GM18505 (cell line): ENCODE measurements at regions not wholly inside any gene's neighbourhood (a gene's known extent, or its start where the extent isn't known, plus 50 kb on each side); places are given as distances from the start of the nearest gene placed in this dataset.
A peak's percentile ranks its signal among the peaks of the same experiment; 100 is the strongest.

Source experiments
- ATAC-seq: cut with Tn5 transposase; IDR thresholded peaks from one replicate; pipeline ENCODE4 v1.9.1; 2021; ENCODE audit not compliant: unreplicated experiment
- POLR2A ChIP-seq: IDR thresholded peaks from 4 replicates; pipeline ENCODE4 v1.6.1; 2011; ENCODE audit warnings: borderline replicate concordance; ENCODE audit not compliant: insufficient read depth, insufficient read length; ENCODE audit errors: extremely low read depth

DNA sequence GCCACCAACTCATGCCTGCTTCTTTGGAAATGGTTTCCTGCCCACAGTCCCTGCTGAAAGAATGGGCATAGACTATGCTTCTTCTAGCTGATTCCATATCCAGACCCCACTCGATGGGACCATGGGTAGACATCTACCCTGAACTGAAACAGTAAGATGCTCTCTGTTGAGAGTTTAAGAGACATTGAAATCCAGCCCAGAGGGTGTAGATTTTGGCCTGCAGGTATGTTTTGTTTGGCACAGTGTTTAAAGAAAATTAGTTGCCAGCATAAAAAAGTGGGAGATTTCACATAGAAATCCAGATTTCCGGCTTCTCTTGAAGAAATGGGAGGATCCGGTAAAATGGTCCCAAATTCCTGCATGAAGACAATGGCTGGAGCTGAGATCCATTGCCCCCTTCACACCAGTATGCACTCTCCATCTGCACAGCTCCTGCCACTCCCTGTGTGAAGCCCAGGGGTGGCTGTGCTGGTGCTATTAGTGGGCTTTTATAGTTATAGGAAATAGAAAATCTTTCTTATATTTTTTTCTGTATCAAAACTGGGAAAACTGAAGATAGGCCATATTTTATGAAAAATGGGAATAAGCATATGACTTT is 218.1 kb downstream of the PTEN start:
- TF ChIP-seq POLR2A: no peak
- no peak for ATAC-seq

DNA sequence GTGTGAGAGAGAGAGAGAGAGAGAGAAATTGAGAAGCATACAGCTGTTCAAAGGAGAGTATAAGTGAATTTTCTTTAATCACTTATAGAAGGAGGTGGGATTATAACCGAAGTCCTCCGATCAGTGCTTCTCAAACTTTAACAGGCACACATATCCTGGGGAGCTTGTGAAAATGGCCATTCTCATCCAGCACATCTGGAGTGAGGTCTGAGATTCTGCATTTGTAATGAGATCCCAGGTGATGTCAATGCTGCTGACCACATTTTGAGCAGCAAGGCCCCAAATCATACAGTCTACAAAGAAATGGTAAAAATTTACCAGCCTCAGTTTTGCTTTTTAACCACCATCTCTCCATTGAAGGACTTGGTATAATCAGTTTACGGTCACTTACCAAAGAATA is 219.0 kb downstream of the PTEN start:
- ATAC-seq: peak; percentile 25
- TF ChIP-seq POLR2A: no peak

DNA sequence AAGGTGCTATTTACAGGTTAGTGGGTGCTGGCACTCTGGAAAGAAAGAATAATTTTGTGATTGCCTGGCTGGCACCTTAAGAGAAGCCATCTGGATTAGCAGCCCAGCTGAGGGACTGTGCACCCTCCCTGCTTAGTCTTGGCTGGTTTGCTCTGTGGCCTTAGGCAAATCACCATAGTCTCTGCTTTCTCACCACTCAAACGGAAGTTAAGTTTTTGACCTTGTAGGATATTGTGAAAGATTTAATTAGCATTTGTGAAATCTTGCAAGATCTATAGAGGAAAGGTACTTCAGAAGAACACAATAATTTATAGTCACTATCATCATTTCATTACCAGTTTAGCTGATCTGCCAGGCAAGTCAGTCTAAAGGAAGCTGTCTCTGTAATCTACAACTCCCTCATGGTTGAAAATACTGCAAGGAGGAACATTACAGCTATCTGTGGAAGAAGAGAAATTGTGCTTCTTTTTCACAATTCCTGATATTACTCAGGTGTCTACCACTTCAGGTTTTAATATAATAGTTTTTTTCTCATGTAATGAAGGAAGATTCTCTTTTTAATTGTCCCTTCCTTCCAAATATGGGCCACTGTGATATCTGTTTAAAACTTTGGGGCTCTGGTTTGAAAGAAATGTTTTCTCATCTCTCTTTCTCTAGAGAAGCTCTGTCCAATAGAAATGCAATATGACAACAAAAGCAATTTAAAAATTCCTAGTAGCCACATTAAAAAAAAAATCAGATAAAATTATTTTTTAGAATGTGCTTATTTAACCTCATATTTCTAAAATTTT is 219.6 kb downstream of the PTEN start:
- peak; percentile 72 for ATAC-seq
- TF ChIP-seq POLR2A: no peak

DNA sequence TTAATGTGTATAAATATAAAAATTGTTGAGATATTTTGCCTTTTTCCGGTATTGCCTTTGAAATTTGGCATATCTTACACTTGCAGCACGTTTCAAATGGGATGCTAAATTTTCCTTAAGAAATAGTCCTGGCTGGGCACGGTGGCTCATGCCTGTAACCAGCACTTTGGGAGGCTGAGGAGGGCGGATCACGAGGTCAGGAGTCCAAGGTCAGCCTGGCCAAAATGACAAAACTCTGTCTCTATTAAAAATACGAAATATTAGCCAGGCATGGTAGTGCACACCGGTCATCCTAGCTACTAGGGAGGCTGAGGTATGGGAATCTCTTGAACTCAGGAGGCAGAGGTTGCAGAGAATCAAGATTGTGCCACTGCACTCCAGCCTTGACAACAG is 220.2 kb downstream of the PTEN start:
- no peak for TF ChIP-seq POLR2A
- ATAC-seq: no peak

DNA sequence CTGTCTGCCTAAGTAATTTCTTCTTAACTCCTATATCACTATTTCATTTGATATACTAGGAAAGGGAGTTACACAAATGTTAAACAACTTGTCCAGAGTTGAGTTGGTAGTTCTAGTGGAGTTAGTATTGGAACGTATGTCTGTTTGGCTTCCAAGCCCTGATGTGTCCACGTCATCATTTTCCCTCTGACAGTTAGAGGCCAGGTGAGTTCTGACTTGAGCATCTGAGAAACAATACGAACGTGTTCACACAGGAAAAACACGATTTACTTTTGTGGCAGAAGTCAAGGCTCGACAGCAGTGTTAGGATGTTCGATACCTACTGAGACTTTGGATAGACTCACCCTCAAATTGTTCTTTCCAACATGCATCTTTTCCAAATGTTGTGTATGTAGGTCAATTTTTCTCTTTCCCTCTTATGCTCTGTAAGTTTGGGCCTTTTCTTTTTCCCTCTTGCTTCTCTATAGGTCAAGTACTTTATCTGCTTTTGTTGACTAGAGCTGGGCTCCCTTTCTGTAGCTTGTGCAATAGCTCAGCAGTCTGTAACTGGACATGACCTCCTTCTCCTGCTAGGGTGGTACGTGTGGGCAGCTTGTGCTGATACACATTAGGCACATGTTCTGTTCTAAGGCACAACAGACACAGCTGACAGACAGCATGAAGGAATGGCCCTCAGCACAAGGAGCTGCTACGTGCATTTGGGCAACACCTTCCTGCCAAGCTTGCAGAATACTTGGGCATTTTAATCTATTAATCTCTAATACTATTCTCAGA is 222.9 kb downstream of the PTEN start:
- no peak for ATAC-seq

DNA sequence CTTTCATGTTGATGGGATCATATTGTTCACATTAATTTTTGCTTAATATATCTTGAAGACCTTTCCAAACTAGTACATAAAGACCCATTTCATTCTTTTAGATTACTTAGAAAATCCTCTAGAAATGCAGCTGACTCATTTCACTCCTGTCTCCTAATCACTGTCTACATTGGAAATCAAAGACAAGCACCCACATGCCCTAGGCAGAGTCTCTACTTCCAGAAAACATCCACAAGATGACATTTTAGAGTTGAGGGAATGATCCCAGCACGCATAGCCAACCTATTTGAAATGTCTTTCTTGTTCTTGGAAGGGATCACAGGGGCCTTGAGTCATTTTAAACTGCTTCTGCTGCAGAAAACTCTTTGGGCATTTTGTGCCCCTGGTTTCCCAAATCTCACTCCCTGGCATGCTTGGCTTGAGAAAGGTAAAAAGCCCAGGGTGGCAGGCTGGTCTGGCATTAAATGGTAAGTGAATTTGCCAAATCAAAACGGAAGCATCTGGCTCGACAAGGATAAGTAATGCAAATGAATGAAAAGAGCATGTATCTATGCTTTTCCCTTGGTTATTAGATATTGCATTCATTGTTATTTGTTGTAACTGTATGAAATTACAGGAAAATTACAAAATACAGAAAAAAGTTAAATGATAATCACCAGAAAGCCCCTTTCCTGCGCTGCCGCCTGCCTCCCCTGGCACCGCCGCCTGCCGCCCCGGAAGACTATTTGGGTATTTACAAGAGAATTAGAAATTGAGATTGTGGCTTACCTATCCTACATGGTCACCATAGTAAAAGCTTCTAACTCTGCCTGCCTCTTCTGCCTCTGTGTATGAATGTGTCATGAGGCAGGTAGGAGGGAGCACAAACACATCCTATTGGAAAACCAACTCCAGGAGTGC is 225.3 kb downstream of the PTEN start:
- no peak for TF ChIP-seq POLR2A
- no peak for ATAC-seq

More for the DNA sequence above, 222.9 kb downstream of the PTEN start:
- TF ChIP-seq POLR2A: no peak

DNA sequence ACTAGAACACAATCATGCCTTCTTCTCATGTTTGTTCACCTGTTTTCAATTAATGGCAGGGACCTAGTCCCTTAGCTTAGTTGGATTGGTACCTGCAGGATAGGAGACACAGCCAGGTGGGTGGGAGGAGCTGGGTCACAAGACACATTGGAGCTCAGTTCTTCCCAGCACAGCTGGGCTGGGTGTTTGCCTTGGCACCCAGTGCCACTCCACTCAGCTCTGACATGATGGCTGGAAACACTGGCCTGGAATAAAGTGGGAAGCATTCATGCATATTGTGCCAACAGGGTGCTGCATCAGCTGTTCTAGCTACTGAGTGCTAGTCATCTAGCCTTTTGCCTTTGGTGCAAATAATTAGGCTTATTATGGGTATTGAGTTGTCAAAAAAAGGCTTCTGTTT is 226.1 kb downstream of the PTEN start:
- TF ChIP-seq POLR2A: no peak
- no peak for ATAC-seq

DNA sequence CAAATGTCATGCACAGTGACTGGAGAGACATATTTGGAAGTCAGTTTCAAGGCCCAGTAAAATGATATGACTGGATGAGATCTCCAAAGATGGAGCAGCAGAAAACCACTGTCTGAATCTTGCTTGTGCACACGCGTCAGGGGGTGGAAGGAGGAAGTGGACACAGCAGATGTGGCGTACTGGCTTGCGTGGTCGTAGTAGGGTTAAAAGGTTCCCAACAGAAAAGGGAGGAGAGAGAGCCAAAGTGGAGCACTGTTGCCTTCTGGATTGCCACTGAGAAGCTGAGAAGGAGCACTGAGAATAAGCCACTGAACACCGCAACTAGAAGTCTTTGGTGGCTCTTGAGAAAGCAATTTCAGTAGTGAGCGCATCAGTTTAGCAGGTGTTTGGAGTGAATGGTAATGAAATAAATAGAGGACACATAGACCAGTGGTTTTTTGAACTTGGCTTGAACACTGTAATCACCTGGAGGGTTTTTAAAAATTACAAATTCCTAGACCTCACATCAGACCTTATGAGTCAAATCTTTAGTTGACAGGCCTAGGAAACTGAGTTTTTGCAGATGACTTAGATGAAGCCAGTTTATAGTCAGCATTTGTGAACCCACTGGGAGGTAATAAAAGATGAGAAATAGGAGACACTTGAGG is 227.3 kb downstream of the PTEN start:
- ATAC-seq: no peak
- TF ChIP-seq POLR2A: no peak

DNA sequence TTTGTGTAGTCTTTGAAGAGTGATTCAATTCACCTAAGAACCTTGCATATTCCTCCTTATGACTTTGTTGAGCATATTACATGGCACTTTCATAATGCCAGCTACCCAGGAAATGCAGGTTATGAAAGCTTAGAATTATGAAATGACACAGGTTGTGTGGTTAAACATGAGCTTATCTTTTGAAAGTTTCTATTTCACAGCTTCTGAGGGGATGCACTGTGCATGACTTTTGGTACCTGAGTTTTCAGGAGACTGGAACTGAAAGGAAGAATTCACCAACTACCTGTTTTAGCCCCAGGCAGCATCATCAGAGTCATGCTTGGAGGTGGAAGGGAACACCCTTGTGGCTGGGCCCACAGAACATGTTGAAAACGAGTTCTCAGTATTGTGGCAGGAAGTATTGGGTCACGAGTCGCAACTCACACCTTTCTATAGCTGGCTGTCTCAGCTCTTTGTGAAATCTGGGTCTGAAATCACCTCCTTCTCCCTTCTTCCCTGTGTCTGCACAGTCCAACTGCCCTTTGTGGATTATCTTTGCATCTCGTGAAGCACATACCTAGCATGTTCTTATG is 228.2 kb downstream of the PTEN start:
- peak; percentile 89 for ATAC-seq
- no peak for TF ChIP-seq POLR2A

DNA sequence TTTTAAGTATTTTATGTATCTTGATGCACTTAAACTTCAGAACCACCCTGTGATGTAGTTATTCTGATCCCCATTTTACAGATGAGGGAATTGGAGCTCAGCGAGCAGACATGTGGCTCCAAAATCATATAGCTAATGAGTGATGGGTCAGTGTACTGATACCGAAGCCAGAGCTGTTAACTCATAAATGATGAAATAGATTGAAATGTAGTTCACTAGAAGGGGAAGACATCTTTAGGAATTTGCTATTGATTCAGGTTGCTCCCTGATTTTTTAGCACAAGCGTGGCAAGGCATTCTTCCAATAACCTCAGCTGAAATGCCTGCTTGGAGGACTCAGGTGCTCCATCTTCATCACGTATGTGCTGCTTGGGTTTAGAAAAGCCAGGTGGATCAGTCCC is 228.8 kb downstream of the PTEN start:
- no peak for TF ChIP-seq POLR2A

DNA sequence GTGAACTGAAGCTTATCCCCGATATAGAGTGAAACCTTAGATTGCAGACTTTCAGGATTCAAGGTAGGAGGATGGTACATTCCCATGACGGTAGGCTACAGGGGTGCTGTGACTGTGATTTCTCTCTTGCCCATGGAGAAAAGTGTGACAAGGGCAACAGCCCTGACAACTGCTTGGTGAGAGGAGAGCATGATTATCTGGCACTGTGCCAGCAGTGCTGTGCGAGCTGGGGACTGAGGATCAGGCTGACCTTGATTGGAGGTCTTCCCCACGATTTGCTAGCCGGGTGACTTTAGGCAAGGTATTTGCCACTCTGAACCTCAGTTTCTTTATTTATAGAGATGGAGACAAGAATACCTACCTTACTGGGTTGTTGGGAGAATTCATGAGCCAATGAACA is 229.5 kb downstream of the PTEN start:
- no peak for ATAC-seq

More for the DNA sequence above, 228.8 kb downstream of the PTEN start:
- no peak for ATAC-seq

DNA sequence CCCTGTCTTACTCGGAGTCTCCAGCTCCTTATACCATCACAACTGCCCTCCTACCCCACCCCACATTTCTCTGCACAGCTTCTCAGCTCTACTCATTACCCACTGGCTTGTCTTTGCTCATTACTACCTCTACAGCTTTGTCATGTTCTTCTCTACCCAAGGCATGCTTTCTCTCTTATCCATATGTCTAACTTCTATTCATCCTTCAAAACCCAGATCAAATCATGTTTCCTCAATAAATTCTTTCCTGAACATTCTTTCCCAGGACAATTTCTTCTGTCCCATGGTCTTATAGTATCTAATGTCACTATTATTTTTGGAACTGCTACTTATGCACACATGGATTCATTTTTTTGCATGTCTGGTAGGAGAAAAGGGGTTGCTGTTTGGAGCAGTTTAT is 231.4 kb downstream of the PTEN start:
- no peak for TF ChIP-seq POLR2A
- ATAC-seq: no peak

More for the DNA sequence above, 229.5 kb downstream of the PTEN start:
- TF ChIP-seq POLR2A: no peak
